Superior temporal gyrus (tissue), 1 donor: ENCODE measurements at regions not wholly inside any gene's neighbourhood (a gene's known extent, or its start where the extent isn't known, plus 50 kb on each side); places are given as distances from the start of the nearest gene placed in this dataset.

Source experiments
- DNase-seq: peaks from one replicate; pipeline ENCODE4 v3.0.0-alpha.2; 2016; ENCODE audit errors: extremely low spot score

GRCh38 chr13:21817878-21818277 is 147.0 kb downstream of the FGF9 start:
- DNase-seq: no peak

- no peak for DNase-seq
Observed at GRCh38 chr13:21822029-21822428, 151.2 kb downstream of the FGF9 start.

GRCh38 chr13:21823416-21823815 is 152.5 kb downstream of the FGF9 start:
- DNase-seq: no peak

GRCh38 chr13:21823949-21824348 is 153.1 kb downstream of the FGF9 start:
- DNase-seq: no peak

GRCh38 chr13:21825186-21825585 is 154.3 kb downstream of the FGF9 start:
- DNase-seq: no peak

GRCh38 chr13:21825801-21826200 is 154.9 kb downstream of the FGF9 start:
- DNase-seq: no peak

GRCh38 chr13:21826214-21827015 is 155.5 kb downstream of the FGF9 start:
- DNase-seq: no peak

- DNase-seq: no peak
Observed at GRCh38 chr13:21831654-21832324, 160.9 kb downstream of the FGF9 start.

- no peak for DNase-seq
Observed at GRCh38 chr13:21833921-21834320, 163.0 kb downstream of the FGF9 start.

- DNase-seq: no peak
Observed at GRCh38 chr13:21834521-21834920, 163.6 kb downstream of the FGF9 start.

GRCh38 chr13:21837288-21837687 is 166.4 kb downstream of the FGF9 start:
- DNase-seq: no peak

- no peak for DNase-seq
Observed at GRCh38 chr13:21837841-21838551, 167.1 kb downstream of the FGF9 start.

GRCh38 chr13:21846605-21847004 is 175.7 kb downstream of the FGF9 start:
- DNase-seq: no peak

GRCh38 chr13:21849323-21849722 is 178.4 kb downstream of the FGF9 start:
- no peak for DNase-seq

- no peak for DNase-seq
Observed at GRCh38 chr13:21850013-21851006, 179.4 kb downstream of the FGF9 start.

- DNase-seq: no peak
Observed at GRCh38 chr13:21852043-21852442, 181.2 kb downstream of the FGF9 start.

- DNase-seq: no peak
Observed at GRCh38 chr13:21853779-21854178, 182.9 kb downstream of the FGF9 start.

GRCh38 chr13:21868823-21869222 is 197.9 kb downstream of the FGF9 start:
- DNase-seq: no peak

- DNase-seq: no peak
Observed at GRCh38 chr13:21871382-21871781, 200.5 kb downstream of the FGF9 start.

- no peak for DNase-seq
Observed at GRCh38 chr13:21871919-21872318, 201.0 kb downstream of the FGF9 start.

- DNase-seq: no peak
Observed at GRCh38 chr13:21872795-21873194, 201.9 kb downstream of the FGF9 start.
